ENCODE measurements at regions not wholly inside any gene's neighbourhood (a gene's known extent, or its start where the extent isn't known, plus 50 kb on each side); places are given as distances from the start of the nearest gene placed in this dataset.

DNA sequence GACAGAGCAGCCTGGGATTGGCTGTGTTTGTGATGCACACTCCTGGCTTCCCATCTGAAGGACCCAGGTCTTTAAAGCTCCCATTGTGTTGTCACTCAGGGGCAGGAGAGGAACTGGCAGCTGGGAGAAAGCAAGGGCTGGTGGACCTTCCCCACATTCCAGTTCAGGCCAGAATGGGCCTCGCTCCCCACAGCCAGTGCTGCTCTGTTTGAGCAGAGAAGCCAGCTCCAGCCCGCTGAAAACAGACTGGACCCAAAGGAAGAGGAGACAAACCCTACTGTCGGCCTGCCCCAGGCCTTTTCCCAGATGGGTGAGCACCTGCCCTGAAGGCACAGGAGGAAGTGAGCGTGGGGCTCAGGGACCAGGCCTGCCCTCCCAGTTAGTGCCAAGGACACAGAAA lies 499.4 kb downstream of the NPHP4 start:
- no peaks in the 10 kb centered on the region for H3K9me3 ChIP-seq (replicated peaks)
- TF ChIP-seq, protein P1, sequence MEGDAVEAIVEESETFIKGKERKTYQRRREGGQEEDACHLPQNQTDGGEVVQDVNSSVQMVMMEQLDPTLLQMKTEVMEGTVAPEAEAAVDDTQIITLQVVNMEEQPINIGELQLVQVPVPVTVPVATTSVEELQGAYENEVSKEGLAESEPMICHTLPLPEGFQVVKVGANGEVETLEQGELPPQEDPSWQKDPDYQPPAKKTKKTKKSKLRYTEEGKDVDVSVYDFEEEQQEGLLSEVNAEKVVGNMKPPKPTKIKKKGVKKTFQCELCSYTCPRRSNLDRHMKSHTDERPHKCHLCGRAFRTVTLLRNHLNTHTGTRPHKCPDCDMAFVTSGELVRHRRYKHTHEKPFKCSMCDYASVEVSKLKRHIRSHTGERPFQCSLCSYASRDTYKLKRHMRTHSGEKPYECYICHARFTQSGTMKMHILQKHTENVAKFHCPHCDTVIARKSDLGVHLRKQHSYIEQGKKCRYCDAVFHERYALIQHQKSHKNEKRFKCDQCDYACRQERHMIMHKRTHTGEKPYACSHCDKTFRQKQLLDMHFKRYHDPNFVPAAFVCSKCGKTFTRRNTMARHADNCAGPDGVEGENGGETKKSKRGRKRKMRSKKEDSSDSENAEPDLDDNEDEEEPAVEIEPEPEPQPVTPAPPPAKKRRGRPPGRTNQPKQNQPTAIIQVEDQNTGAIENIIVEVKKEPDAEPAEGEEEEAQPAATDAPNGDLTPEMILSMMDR (IDR thresholded peaks at IDR 0.05; ENCODE audit: borderline replicate concordance) = no peak
- no peak overlapping the region for H3K27ac ChIP-seq (replicated peaks)
- DNase-seq = no peak
- H3K36me3 ChIP-seq = no peaks in the 10 kb centered on the region
- no peak overlapping the region for H3K4me3 ChIP-seq
- H3K27me3 ChIP-seq (ENCODE audit: low read depth) = peaks cover 95% of the 10 kb centered on the region
- no peaks in the 10 kb centered on the region for H3K4me1 ChIP-seq
- intact Hi-C loops (cut with micrococcal nuclease) = no loop called here

DNA sequence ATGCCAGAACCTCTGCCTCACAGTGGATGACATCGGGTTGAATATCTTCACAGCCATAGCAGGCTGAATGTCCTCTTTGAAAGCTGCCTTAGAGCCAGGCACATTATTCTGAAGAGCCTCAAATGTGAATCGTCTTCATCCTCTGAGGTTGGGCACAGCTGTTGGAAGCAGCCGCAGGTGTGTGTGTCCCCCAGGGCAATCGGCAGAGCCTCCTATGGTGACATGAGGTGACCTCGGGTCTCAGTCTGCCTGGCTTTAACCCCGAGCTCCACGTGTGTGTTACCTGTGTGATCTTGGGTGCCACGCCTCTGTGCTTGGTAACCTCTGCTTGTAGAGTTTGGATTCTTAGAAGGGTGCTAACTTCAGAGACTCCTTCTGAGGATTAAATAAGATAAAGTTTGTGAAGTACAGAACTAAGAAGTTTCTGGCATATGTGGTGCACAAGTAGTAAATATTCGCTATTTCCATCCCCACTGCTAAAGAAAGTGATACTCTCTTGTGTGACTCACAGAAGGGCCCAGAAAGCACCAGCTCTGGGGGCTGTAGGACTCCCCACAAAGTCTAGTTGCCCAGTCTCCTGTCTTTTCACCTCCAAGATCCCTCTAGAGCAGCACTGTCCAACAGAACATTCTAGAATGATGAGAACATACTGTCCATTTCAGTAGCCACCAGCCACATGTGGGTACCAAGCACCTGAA lies 500.9 kb downstream of the NPHP4 start:
- TF ChIP-seq, protein P1 (IDR thresholded peaks at IDR 0.05; ENCODE audit: borderline replicate concordance) = no peak
- Histone ChIP-seq H3K27me3 (ENCODE audit: low read depth) (peaks cover 94% of the 10 kb centered on the region), H3K36me3 (no peaks in the 10 kb centered on the region), H3K4me1 (no peaks in the 10 kb centered on the region), H3K27ac (replicated peaks) (no peak overlapping the region), H3K9me3 (replicated peaks) (no peaks in the 10 kb centered on the region), H3K4me3 (no peak overlapping the region)
- no peak for DNase-seq
- intact Hi-C loops (cut with micrococcal nuclease) = no loop called here

DNA sequence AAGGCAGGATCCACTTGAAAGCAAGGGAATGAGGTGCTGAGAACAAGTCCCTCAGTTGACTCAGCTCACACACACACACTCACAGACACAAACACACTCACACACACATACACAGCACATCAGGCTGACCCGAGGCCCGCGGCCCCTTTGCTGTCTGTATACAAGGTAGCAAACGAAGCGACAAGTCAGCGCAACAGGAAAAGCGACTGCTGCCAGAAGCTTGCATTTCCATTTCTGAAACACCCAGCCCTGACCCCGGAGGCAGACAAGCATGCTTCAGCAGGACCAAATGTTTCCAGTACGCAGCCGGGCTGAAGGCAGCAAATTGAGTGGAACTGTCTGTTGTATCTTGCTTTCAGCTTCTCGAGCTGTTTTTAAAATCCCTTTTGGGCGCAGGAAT lies 501.6 kb downstream of the NPHP4 start:
- Histone ChIP-seq H3K4me3 (no peak overlapping the region), H3K4me1 (no peaks in the 10 kb centered on the region), H3K9me3 (replicated peaks) (no peaks in the 10 kb centered on the region), H3K27me3 (ENCODE audit: low read depth) (peaks cover 94% of the 10 kb centered on the region), H3K36me3 (no peaks in the 10 kb centered on the region), H3K27ac (replicated peaks) (no peak overlapping the region)
- DNase-seq = no peak
- TF ChIP-seq, protein P1 (IDR thresholded peaks at IDR 0.05; ENCODE audit: borderline replicate concordance) = no peak
- intact Hi-C loops (cut with micrococcal nuclease) = no loop called here

DNA sequence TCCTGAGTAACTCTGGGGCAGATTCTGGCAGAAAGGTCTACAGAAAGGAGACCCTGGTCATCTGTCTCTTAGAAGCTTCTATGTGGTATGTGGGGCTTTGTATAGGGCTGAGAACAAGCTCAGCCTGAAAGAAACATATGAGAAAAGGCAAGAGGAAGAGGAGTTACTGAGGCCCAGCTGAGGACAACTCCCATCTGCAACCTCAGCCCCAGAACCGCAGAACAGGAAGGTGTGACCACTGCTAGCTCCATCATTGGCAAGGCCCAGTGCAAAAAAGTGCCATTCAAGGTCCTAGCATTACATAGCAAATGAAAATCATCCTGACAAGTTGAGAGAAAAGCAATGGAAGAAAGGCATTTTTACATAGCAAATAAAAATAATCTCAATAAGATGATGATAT lies 503.8 kb downstream of the NPHP4 start:
- Histone ChIP-seq H3K27ac (replicated peaks) (no peak overlapping the region), H3K9me3 (replicated peaks) (no peaks in the 10 kb centered on the region), H3K27me3 (ENCODE audit: low read depth) (peaks cover 95% of the 10 kb centered on the region), H3K4me3 (no peak overlapping the region), H3K36me3 (no peaks in the 10 kb centered on the region), H3K4me1 (no peaks in the 10 kb centered on the region)
- TF ChIP-seq, protein P1 (IDR thresholded peaks at IDR 0.05; ENCODE audit: borderline replicate concordance) = no peak
- intact Hi-C loops (cut with micrococcal nuclease) = no loop called here
- DNase-seq = no peak

DNA sequence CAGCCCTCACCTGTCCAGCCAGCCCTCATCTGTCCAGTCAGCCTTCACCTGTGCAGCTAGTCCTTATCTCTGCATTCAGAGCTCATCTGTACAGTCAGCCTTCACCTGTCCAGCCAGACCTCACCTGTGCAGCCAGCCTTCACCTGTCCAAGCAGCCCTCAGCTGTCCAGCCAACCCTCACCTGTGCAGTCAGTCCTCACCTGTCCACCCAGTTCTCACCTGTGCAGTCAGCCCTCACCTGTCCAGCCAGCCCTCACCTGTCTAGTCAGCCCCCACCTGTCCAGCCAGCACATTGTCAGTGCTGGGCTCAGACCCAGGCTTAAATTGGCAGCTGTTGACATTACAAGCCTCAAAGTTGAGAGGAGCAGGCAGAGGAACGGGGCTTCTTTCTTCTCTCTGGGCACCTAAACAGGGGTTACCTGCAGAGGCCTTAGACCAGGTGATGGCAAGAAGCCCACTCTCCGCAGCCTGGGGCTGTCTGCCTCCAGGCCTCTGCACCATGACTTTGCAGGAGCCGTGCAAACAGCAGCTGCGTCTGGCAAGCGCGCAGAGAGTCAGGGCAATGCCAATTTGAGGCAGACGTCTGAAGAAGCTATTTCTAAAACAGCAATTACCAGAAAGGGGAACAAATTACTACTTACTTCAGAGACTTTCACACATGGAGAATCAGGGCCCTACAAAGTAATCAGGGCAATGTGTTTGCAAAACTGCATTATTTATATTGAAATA lies 506.1 kb downstream of the NPHP4 start:
- H3K4me3 ChIP-seq = no peak overlapping the region
- intact Hi-C loops (cut with micrococcal nuclease) = no loop called here
- DNase-seq = no peak
- no peaks in the 10 kb centered on the region for H3K4me1 ChIP-seq
- no peaks in the 10 kb centered on the region for H3K9me3 ChIP-seq (replicated peaks)
- peaks cover 98% of the 10 kb centered on the region for H3K27me3 ChIP-seq (ENCODE audit: low read depth)
- no peaks in the 10 kb centered on the region for H3K36me3 ChIP-seq
- TF ChIP-seq, protein P1 (IDR thresholded peaks at IDR 0.05; ENCODE audit: borderline replicate concordance) = no peak
- no peak overlapping the region for H3K27ac ChIP-seq (replicated peaks)
